ENCODE measurements at regions not wholly inside any gene's neighbourhood (a gene's known extent, or its start where the extent isn't known, plus 50 kb on each side); places are given as distances from the start of the nearest gene placed in this dataset.

DNA sequence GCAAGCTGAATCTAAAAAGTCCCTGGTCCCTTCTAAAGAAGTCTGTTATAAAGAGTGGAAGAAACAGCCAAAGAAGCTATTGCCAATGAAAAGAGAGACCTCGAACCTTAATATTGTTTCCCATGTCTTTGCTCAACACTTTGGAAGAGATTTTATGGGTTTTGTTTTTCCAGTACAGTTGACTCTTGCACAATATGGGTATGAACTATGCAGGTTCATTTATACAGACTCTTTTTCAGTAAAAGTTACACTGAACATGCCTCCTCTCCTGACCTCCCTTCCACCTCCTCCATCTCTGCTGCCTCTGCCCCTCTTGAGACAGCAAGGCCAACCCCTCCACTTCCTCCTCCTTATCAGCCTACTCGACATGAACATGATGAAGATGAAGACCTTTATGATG lies 332.5 kb downstream of the SETD4 start:
- Mint-ChIP-seq H3K9me3 (peaks cover 0 to 3% (median 2%) of the 10 kb centered on the region in 5 donors), H3K4me3 (no peak overlapping the region), H3K27me3 (peaks cover 12 to 64% of the 10 kb centered on the region in 2 donors), H3K4me1 (no peaks in the 10 kb centered on the region), H3K36me3 (no peaks in the 10 kb centered on the region), H3K27ac (no peak overlapping the region)
- H3K27ac ChIP-seq (ENCODE audit: low read depth, low read length) = no peak overlapping the region
- no peak for DNase-seq
- ChIA-PET CTCF (no interaction called here), POLR2A (no interaction called here)
- H3K4me3 ChIP-seq (ENCODE audit: low read length) = no peak overlapping the region
- peaks cover 4% of the 10 kb centered on the region for H3K27me3 ChIP-seq (ENCODE audit: insufficient read depth, low read length, poor library complexity, severe bottlenecking)
- no peaks in the 10 kb centered on the region for H3K36me3 ChIP-seq (ENCODE audit: insufficient read depth, low read length)
- no peaks in the 10 kb centered on the region for H3K9me3 ChIP-seq (ENCODE audit: low read length)
- H3K4me1 ChIP-seq (ENCODE audit: insufficient read depth, low read length) = no peaks in the 10 kb centered on the region

DNA sequence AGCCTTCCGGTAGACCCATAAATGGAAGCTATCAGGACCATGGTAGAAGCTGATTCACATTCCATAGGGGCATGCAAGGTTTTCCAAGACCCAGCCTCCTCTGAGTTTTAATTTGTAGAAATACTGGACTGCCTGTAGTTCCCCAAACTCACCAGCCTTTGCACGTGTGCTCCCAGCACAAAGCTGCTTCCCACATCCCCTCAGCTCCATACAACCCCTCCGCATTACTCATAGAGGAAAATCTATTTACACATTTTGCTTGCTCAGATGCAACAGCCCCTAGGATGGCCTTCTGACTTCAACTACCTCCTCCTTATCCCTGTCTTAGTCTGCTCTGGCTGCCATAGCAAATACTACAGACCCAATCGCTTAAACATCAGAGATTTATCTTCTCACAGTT lies 336.2 kb downstream of the SETD4 start:
- POLR2A ChIA-PET = no interaction called here

DNA sequence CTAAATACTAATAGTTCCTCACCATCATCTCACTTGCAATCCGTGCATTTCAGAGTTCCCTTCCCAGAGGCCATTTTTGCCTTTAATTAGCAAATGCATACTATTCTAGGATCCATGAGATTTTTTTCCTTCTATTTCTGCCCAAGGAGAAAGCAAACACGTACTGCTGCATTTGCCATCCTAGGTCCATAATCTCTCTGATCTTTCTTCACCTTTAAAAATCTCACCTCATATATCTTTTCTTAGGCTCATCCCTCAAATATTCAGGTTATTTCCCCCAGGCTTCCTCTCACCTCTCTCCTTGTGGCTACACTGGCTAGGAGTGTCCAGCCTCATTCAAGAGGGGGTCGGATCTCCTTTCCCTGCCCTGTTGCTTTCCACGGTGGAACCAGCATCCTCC lies 338.6 kb downstream of the SETD4 start:
- DNase-seq = no peak
- no peak overlapping the region for H3K4me3 ChIP-seq (ENCODE audit: low read length)
- ChIA-PET POLR2A (no interaction called here), CTCF (no interaction called here)
- Mint-ChIP-seq H3K36me3 (no peaks in the 10 kb centered on the region), H3K4me3 (no peak overlapping the region), H3K4me1 (no peaks in the 10 kb centered on the region), H3K27me3 (peaks cover 8 to 34% of the 10 kb centered on the region in 2 donors), H3K27ac (no peak overlapping the region), H3K9me3 (peaks cover 0 to 3% (median 2%) of the 10 kb centered on the region in 5 donors)
- peaks cover 4% of the 10 kb centered on the region for H3K27me3 ChIP-seq (ENCODE audit: insufficient read depth, low read length, poor library complexity, severe bottlenecking)
- no peaks in the 10 kb centered on the region for H3K4me1 ChIP-seq (ENCODE audit: insufficient read depth, low read length)
- H3K36me3 ChIP-seq (ENCODE audit: insufficient read depth, low read length) = no peaks in the 10 kb centered on the region
- H3K9me3 ChIP-seq (ENCODE audit: low read length) = no peaks in the 10 kb centered on the region
- H3K27ac ChIP-seq (ENCODE audit: low read depth, low read length) = no peak overlapping the region

More for the DNA sequence above, 336.2 kb downstream of the SETD4 start:
- no peak overlapping the region for H3K4me3 Mint-ChIP-seq
- Histone ChIP-seq H3K4me3 (ENCODE audit: low read length) (no peak overlapping the region), H3K27me3 (ENCODE audit: insufficient read depth, low read length, poor library complexity, severe bottlenecking) (peaks cover 4% of the 10 kb centered on the region), H3K27ac (ENCODE audit: low read depth, low read length) (no peak overlapping the region), H3K9me3 (ENCODE audit: low read length) (no peaks in the 10 kb centered on the region), H3K36me3 (ENCODE audit: insufficient read depth, low read length) (no peaks in the 10 kb centered on the region), H3K4me1 (ENCODE audit: insufficient read depth, low read length) (no peaks in the 10 kb centered on the region)
- no peaks in the 10 kb centered on the region for H3K36me3 Mint-ChIP-seq
- H3K27ac Mint-ChIP-seq = no peak overlapping the region
- H3K4me1 Mint-ChIP-seq = no peaks in the 10 kb centered on the region
- CTCF ChIA-PET = no interaction called here
- DNase-seq = no peak
- H3K27me3 Mint-ChIP-seq = peaks cover 12 to 51% of the 10 kb centered on the region in 2 donors
- peaks cover 0 to 3% (median 2%) of the 10 kb centered on the region in 5 donors for H3K9me3 Mint-ChIP-seq

DNA sequence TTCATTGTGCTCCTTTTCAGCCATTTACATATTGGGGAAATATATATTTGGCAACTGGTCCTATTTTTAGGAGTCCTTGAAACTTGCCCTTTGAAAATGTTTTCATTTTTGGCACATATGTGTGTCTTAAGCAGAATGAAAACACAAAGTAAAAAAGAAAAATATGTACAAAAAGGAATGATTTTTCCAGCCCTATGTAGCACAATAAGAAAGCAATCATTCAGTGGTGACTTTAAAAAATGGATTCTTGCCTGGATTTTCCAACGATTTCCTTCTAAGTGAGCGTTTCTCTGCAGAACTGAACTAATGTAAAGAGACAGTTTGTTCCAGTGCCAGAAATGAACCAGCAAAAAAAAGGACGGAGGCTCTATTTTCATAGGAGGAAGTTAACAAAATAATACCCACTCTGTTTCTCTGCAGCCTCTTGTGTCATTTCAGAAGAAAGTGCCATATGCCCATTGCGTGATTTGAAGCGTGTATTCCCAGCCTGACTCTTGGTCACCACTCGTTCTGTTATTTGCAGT lies 340.1 kb downstream of the SETD4 start:
- Mint-ChIP-seq H3K9me3 (peaks cover 0 to 3% (median under 1%) of the 10 kb centered on the region in 5 donors), H3K27me3 (peaks cover 3 to 29% of the 10 kb centered on the region in 2 donors), H3K27ac (no peak overlapping the region), H3K36me3 (no peaks in the 10 kb centered on the region), H3K4me3 (no peak overlapping the region), H3K4me1 (no peaks in the 10 kb centered on the region)
- Histone ChIP-seq H3K27me3 (ENCODE audit: insufficient read depth, low read length, poor library complexity, severe bottlenecking) (peaks cover 4% of the 10 kb centered on the region), H3K4me1 (ENCODE audit: insufficient read depth, low read length) (no peaks in the 10 kb centered on the region), H3K27ac (ENCODE audit: low read depth, low read length) (no peak overlapping the region), H3K4me3 (ENCODE audit: low read length) (no peak overlapping the region), H3K9me3 (ENCODE audit: low read length) (no peaks in the 10 kb centered on the region), H3K36me3 (ENCODE audit: insufficient read depth, low read length) (no peaks in the 10 kb centered on the region)
- ChIA-PET POLR2A (no interaction called here), CTCF (no interaction called here)
- DNase-seq = no peak

DNA sequence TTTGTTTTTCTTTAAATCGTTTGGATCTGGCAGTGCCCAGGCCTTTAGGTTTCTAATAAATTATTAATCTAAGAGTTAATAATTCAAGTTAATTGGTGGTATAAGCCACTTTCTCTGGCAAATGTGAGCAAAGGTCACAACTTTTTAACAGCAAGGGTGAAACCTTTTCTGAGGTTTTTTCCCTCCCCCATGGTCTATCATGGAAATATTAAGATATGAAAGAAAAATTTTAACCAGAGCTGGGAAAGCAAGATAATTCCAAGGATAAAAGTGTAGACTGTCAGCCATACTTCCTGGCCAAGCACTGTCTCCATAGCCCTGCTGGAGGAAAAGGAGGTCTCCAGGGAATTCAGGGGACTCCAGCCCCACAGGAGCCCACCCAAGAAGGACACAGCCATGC lies 341.2 kb downstream of the SETD4 start:
- no peaks in the 10 kb centered on the region for H3K4me1 Mint-ChIP-seq
- no peak overlapping the region for H3K4me3 Mint-ChIP-seq
- CTCF ChIA-PET = no interaction called here
- H3K36me3 Mint-ChIP-seq = no peaks in the 10 kb centered on the region
- Histone ChIP-seq H3K36me3 (ENCODE audit: insufficient read depth, low read length) (no peaks in the 10 kb centered on the region), H3K27ac (ENCODE audit: low read depth, low read length) (no peak overlapping the region), H3K4me3 (ENCODE audit: low read length) (no peak overlapping the region), H3K27me3 (ENCODE audit: insufficient read depth, low read length, poor library complexity, severe bottlenecking) (no peaks in the 10 kb centered on the region), H3K9me3 (ENCODE audit: low read length) (no peaks in the 10 kb centered on the region), H3K4me1 (ENCODE audit: insufficient read depth, low read length) (no peaks in the 10 kb centered on the region)
- H3K27me3 Mint-ChIP-seq = peaks cover 5 to 22% of the 10 kb centered on the region in 2 donors
- POLR2A ChIA-PET = no interaction called here
- DNase-seq = no peak
- peaks cover 0 to 3% (median 0%) of the 10 kb centered on the region in 5 donors for H3K9me3 Mint-ChIP-seq
- H3K27ac Mint-ChIP-seq = no peak overlapping the region

DNA sequence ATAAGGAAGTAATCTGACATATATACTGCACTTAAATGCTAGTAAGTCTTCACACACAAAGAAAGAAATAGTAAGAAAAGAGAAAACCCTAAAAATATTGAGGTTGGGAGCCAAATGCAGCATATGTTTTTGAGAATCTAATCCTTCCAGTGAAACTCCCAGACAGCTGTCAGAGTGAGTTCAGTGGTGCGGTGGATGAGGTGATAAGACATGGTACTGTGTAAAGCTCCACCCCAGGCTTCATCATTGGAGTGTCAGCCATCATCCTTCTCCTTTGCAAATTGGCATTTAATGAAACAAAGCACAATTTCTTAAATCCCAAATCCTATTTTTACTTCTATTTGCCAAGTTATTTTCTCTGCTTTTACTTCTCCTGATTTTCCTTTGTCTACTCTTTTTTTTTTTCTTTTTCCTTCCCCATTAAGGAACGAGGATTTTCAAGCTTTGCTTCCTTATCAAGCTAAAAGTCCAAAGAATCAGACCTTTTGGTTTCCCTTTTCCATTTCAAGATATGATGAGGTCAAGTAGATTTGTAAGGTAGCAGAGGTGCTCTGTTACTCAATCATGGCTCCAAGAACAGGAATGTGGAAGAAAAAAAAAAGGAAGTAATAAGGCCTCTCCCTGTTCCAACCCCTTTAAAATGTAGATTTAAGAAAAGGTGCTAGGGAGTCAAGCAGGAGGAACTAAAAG lies 343.3 kb downstream of the SETD4 start:
- Histone ChIP-seq H3K4me3 (ENCODE audit: low read length) (no peak overlapping the region), H3K9me3 (ENCODE audit: low read length) (no peaks in the 10 kb centered on the region), H3K27me3 (ENCODE audit: insufficient read depth, low read length, poor library complexity, severe bottlenecking) (no peaks in the 10 kb centered on the region), H3K4me1 (ENCODE audit: insufficient read depth, low read length) (no peaks in the 10 kb centered on the region), H3K27ac (ENCODE audit: low read depth, low read length) (no peak overlapping the region), H3K36me3 (ENCODE audit: insufficient read depth, low read length) (no peaks in the 10 kb centered on the region)
- H3K27ac Mint-ChIP-seq = no peak overlapping the region
- ChIA-PET POLR2A (no interaction called here), CTCF (no interaction called here)
- H3K36me3 Mint-ChIP-seq = no peaks in the 10 kb centered on the region
- no peak for DNase-seq
- H3K27me3 Mint-ChIP-seq = peaks cover 10 to 20% of the 10 kb centered on the region in 2 donors
- H3K4me1 Mint-ChIP-seq = no peaks in the 10 kb centered on the region
- H3K4me3 Mint-ChIP-seq = no peak overlapping the region
- H3K9me3 Mint-ChIP-seq = no peaks in the 10 kb centered on the region

DNA sequence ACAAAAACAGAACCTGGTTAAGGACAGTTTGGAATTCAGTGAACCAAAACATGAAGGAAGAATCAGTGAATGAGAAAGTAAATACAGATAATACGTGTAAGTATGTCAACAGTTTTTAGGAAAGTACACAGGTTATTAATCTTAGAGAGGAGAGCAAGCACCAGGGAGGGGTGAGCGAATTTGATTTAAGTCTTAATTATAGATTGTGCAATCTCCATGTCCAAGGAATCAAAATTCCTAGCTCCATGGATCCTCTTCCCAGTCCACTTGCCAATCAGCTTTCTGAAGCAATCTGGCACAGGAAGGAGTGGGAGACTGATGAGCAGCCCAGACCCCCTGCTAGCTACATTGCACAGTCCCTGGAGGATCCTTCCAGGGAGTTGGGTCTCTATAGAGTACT lies 346.4 kb downstream of the SETD4 start:
- ChIA-PET CTCF (no interaction called here), POLR2A (no interaction called here)
- Mint-ChIP-seq H3K27me3 (peaks cover 12 to 18% of the 10 kb centered on the region in 2 donors), H3K27ac (no peak overlapping the region), H3K36me3 (no peaks in the 10 kb centered on the region), H3K9me3 (no peaks in the 10 kb centered on the region), H3K4me1 (no peaks in the 10 kb centered on the region), H3K4me3 (no peak overlapping the region)
- no peaks in the 10 kb centered on the region for H3K9me3 ChIP-seq (ENCODE audit: low read length)
- H3K4me1 ChIP-seq (ENCODE audit: insufficient read depth, low read length) = no peaks in the 10 kb centered on the region
- H3K36me3 ChIP-seq (ENCODE audit: insufficient read depth, low read length) = no peaks in the 10 kb centered on the region
- H3K4me3 ChIP-seq (ENCODE audit: low read length) = no peak overlapping the region
- H3K27ac ChIP-seq (ENCODE audit: low read depth, low read length) = no peak overlapping the region
- no peaks in the 10 kb centered on the region for H3K27me3 ChIP-seq (ENCODE audit: insufficient read depth, low read length, poor library complexity, severe bottlenecking)
- no peak for DNase-seq

DNA sequence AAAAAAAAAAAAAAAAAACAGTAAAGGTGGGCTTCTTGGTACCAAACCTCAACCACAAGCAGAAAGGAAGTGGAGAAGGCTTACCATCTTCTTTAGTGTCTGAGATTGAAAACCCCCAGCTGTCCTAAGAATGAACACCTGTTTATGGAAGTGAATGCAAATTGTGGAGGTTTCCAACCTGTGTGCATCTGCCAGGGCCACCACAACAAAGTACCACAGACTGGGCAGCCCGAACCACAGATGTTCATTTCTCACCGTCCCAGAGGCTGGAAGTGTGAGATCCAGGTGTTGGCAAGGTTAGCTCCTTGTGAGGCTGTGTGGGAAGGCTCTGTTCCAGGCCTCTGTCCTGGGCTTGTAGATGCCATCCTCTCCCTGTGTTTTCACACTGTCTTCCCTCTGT lies 348.7 kb downstream of the SETD4 start:
- DNase-seq = no peak
- Mint-ChIP-seq H3K4me3 (no peak overlapping the region), H3K36me3 (no peaks in the 10 kb centered on the region), H3K9me3 (no peaks in the 10 kb centered on the region), H3K4me1 (no peaks in the 10 kb centered on the region), H3K27me3 (peaks cover 12 to 19% of the 10 kb centered on the region in 2 donors), H3K27ac (no peak overlapping the region)
- no peak overlapping the region for H3K27ac ChIP-seq (ENCODE audit: low read depth, low read length)
- ChIA-PET CTCF (no interaction called here), POLR2A (no interaction called here)
- H3K9me3 ChIP-seq (ENCODE audit: low read length) = no peaks in the 10 kb centered on the region
- no peaks in the 10 kb centered on the region for H3K36me3 ChIP-seq (ENCODE audit: insufficient read depth, low read length)
- H3K4me1 ChIP-seq (ENCODE audit: insufficient read depth, low read length) = no peaks in the 10 kb centered on the region
- no peak overlapping the region for H3K4me3 ChIP-seq (ENCODE audit: low read length)
- no peaks in the 10 kb centered on the region for H3K27me3 ChIP-seq (ENCODE audit: insufficient read depth, low read length, poor library complexity, severe bottlenecking)

All from CD8-positive, alpha-beta memory T cell (primary cell).